ENCODE measurements at regions not wholly inside any gene's neighbourhood (a gene's known extent, or its start where the extent isn't known, plus 50 kb on each side); places are given as distances from the start of the nearest gene placed in this dataset.

DNA sequence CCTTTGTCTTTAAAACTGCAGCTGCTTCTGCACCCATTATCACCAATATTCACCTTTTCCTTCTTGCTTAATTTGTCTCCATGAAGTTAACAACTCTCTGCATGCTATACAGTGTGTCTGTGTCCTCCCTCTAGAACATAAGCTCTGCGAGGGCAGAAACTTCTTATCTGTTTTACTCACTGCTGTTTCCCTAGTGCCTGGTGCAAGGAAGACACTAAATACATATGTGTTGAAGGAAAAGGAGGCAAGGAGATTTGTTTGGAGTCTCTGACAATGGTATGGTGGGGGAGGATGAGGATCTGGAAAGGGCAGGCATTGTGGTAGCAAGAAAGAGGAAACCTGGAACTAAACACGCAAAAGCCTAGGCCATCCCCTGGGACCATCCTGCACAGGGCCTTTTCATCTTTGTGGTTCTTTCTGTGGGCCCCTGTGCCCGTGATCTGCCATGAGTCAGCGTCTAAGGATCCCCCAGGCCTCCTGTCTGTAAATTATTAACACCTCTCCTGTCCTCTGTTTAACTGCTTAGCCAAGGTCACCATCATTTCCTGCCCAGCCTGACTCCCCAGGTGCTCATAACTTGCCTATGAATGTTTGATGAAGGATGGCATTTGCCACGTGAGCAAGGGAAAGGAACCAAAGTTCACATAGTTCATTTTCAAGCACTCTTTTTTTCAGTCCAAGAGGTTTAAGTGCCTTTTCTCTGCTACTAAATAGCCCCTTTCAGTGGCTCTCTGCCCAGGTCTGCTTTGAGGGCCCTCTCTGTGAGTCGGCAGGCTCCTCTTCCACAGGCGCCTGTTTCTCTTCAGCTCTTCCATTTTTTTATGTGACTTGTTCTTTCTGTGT lies 131.1 kb downstream of the RASSF10 start:
- H3K4me3 ChIP-seq, result no peak overlapping the region
- no peak for DNase-seq

DNA sequence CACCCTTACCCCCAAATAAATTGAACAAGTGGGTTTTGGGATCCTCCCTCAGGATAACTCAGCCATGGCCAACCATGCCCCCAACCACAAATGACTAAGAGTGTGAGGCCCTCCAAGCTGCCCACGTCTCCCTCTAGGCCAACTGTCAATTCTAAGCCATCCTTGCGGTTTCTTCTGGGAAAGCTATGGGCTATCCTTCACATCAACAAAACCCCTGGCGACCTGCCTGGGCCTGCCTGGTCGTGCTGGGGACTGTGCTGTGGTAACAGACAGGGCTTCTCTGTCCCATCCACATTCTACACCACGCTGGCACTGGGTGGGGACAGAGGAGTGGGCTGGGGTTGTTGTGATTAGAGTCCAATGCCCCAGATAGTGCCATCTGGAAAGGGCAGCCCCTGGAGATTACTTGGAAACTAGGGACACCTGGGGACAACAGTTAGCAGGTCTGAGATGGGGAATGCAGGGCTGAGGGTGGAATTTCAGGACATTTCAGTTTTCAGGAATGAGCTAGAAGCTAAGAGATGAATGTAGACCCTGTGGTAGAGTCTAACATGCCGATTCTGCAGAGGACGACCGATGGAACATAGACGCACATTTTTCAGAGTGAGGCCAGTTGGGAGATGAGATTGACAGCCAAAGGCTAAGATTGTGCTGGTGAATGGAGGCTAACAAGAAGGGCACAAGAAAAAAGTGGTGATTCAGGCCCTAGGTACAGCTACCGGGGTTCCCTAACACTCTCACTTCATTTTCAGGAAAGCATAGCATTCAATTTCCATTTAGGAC lies 131.9 kb downstream of the RASSF10 start:
- no peak overlapping the region for H3K4me3 ChIP-seq
- intact Hi-C loops (cut with DNase I), result no loop called here
- no peak for DNase-seq
- WGBS, 3 donors, result 83 to 89% (median 84%) methylated on average over 10 of the region's 10 CpGs
- H3K4me1 ChIP-seq, result no peaks in the 10 kb centered on the region
- H3K9me3 ChIP-seq, result no peaks in the 10 kb centered on the region
- ATAC-seq, result no peak
- no peak overlapping the region for H3K27ac ChIP-seq
- TF ChIP-seq, protein P1, sequence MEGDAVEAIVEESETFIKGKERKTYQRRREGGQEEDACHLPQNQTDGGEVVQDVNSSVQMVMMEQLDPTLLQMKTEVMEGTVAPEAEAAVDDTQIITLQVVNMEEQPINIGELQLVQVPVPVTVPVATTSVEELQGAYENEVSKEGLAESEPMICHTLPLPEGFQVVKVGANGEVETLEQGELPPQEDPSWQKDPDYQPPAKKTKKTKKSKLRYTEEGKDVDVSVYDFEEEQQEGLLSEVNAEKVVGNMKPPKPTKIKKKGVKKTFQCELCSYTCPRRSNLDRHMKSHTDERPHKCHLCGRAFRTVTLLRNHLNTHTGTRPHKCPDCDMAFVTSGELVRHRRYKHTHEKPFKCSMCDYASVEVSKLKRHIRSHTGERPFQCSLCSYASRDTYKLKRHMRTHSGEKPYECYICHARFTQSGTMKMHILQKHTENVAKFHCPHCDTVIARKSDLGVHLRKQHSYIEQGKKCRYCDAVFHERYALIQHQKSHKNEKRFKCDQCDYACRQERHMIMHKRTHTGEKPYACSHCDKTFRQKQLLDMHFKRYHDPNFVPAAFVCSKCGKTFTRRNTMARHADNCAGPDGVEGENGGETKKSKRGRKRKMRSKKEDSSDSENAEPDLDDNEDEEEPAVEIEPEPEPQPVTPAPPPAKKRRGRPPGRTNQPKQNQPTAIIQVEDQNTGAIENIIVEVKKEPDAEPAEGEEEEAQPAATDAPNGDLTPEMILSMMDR (IDR thresholded peaks at IDR 0.05), result no peak
- H3K27me3 ChIP-seq (ENCODE audit: insufficient read depth in 3 of 3, low read length in 2 of 3), result no peaks in the 10 kb centered on the region
- H3K36me3 ChIP-seq (ENCODE audit: insufficient read depth in 1 of 2, low read depth in 1 of 2), result no peaks in the 10 kb centered on the region

More for the DNA sequence above, 131.1 kb downstream of the RASSF10 start:
- TF ChIP-seq, protein P1 (IDR thresholded peaks at IDR 0.05), result no peak
- Histone ChIP-seq H3K27me3 (ENCODE audit: insufficient read depth in 3 of 3, low read length in 2 of 3) (no peaks in the 10 kb centered on the region), H3K4me1 (no peaks in the 10 kb centered on the region), H3K27ac (no peak overlapping the region), H3K36me3 (ENCODE audit: insufficient read depth in 1 of 2, low read depth in 1 of 2) (no peaks in the 10 kb centered on the region), H3K9me3 (no peaks in the 10 kb centered on the region)
- ATAC-seq, result no peak
- 60 to 61% (median 60%) methylated on average over 7 of the region's 7 CpGs for WGBS, 3 donors
- intact Hi-C loops (cut with DNase I), result no loop called here

DNA sequence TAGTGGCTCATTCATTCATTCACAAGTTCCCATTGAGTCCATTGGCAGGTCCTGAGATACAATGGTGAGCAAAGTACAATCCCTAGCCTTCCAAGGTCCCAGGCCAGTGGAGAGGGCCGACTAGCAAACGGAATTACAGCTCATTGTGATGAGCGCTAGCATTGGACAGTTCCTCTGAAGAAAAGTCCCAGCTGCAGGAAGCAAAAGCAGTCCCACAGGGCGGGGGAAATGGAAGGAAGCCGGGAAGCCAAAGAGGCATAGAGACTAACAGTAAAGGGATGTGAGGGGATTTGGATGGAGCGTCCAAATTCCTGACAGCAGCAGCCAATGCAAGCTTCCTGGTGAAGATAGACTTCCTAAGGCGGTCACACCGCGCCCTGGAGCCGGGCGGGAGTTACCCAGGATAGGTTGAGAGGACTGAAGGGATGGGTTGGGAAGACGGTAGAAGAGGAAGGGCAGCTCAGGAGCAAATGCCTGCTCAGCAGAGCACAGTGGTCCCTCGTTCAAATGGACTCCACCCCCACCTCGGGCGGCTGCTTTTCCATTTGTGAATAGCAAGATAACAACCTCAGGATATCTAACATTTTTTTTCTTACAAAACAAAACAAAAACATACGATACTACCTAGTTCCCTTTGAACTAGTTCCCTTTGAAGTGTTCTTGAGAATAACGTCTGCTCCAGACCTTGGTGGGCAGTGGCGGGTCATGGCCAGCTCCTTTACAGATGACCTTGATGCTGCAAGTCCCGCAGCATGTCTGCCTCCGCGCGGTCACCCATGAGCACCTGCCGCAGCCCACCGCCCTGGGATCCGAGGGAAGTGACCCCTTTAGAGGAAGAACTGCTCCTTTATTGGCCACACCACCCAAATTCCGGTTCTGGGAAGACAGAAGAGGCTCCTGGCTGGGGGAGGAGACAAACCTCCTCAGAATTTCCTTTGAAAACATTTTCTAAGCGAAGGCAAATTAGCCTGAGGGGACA lies 132.9 kb downstream of the RASSF10 start:
- Histone ChIP-seq H3K36me3 (ENCODE audit: insufficient read depth in 1 of 2, low read depth in 1 of 2) (no peaks in the 10 kb centered on the region), H3K27me3 (ENCODE audit: insufficient read depth in 3 of 3, low read length in 2 of 3) (no peaks in the 10 kb centered on the region), H3K27ac (no peak overlapping the region), H3K9me3 (no peaks in the 10 kb centered on the region), H3K4me3 (no peak overlapping the region), H3K4me1 (no peaks in the 10 kb centered on the region)
- TF ChIP-seq, protein P1 (IDR thresholded peaks at IDR 0.05), result no peak
- DNase-seq (no peak), ATAC-seq (no peak)
- 66 to 72% (median 68%) methylated on average over 27 of the region's 27 CpGs for WGBS, 3 donors
- intact Hi-C loops (cut with DNase I), result no loop called here

DNA sequence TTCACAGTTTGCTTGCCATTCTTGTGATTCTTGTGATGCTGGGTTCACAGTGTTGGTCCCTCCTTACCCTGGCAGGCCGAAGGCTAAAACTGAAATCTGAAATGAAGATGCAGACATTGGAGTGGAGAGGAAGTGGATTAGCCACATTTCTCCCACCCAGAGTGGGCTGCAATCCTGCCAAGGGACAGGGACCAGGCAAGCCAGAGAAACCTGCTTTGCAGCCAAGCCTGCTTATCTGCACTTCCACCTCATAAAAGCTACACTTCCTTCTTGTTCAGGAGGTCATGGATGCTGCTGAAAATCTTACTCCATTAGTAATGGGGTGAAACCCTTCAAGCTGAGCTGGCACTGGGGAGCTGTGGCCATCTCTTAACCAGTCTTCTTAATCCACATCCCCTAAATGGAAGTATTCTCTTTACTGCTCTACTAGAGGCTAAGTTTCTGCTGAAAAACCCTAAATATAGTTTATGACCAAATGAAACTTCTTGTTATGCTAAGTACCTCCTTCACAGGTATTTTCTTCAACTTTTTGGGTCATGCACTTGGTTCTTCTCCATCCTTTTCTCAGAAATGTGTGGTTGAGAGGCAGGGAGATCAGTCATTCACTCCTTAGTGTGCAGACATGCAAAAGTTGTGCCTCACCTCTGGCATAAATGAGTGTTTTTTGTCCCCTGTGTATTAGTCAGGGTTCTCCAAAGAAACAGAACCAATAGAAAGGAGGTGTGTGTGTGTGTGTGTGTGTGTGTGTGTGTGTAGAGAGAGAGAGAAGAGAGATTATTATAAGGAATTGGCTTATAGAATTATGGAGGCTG lies 133.9 kb upstream of the BMAL1 start:
- intact Hi-C loops (cut with DNase I), result no loop called here
- TF ChIP-seq, protein P1 (IDR thresholded peaks at IDR 0.05), result no peak
- ATAC-seq (no peak), DNase-seq (no peak)
- no peak overlapping the region for H3K4me3 ChIP-seq
- no peaks in the 10 kb centered on the region for H3K27me3 ChIP-seq (ENCODE audit: insufficient read depth in 3 of 3, low read length in 2 of 3)
- no peaks in the 10 kb centered on the region for H3K36me3 ChIP-seq (ENCODE audit: insufficient read depth in 1 of 2, low read depth in 1 of 2)
- H3K9me3 ChIP-seq, result no peaks in the 10 kb centered on the region
- no peak overlapping the region for H3K27ac ChIP-seq
- no peaks in the 10 kb centered on the region for H3K4me1 ChIP-seq
- 62 to 88% (median 81%) methylated on average over 1 of the region's 1 CpG for WGBS, 3 donors

All from psoas muscle (tissue), 7 donors.